ENCODE measurements at regions not wholly inside any gene's neighbourhood (a gene's known extent, or its start where the extent isn't known, plus 50 kb on each side); places are given as distances from the start of the nearest gene placed in this dataset.

- ATAC-seq (ENCODE audit: insufficient read depth, low read depth) (no peak), DNase-seq (no peak)
- Histone ChIP-seq H3K36me3 (ENCODE audit: insufficient read depth, low read length) (no peaks in the 10 kb centered on the region), H3K9me3 (ENCODE audit: insufficient read depth, low read length, severe bottlenecking) (no peaks in the 10 kb centered on the region), H3K9ac (ENCODE audit: low read depth, low read length) (no peak overlapping the region), H3K4me1 (ENCODE audit: insufficient read depth, low read length) (no peaks in the 10 kb centered on the region), H4K20me1 (ENCODE audit: insufficient read depth, low read length) (no peaks in the 10 kb centered on the region), H3K4me2 (ENCODE audit: insufficient read depth, low read length) (no peak overlapping the region), H2AFZ (ENCODE audit: low read depth, low read length) (no peak overlapping the region), H3K27ac (ENCODE audit: low read length) (no peak overlapping the region), H3K27me3 (ENCODE audit: insufficient read depth, low read length, poor library complexity) (no peaks in the 10 kb centered on the region), H3K4me3 (ENCODE audit: low read depth in 1 of 2, low read length in 2 of 2) (no peak overlapping the region), H3K79me2 (ENCODE audit: insufficient read depth, low read length) (no peaks in the 10 kb centered on the region)
- TF ChIP-seq EZH2 (IDR thresholded peaks at IDR 0.05; ENCODE audit: borderline replicate concordance, low read depth, low read length, severe bottlenecking) = no peak
- TF ChIP-seq, protein P1, sequence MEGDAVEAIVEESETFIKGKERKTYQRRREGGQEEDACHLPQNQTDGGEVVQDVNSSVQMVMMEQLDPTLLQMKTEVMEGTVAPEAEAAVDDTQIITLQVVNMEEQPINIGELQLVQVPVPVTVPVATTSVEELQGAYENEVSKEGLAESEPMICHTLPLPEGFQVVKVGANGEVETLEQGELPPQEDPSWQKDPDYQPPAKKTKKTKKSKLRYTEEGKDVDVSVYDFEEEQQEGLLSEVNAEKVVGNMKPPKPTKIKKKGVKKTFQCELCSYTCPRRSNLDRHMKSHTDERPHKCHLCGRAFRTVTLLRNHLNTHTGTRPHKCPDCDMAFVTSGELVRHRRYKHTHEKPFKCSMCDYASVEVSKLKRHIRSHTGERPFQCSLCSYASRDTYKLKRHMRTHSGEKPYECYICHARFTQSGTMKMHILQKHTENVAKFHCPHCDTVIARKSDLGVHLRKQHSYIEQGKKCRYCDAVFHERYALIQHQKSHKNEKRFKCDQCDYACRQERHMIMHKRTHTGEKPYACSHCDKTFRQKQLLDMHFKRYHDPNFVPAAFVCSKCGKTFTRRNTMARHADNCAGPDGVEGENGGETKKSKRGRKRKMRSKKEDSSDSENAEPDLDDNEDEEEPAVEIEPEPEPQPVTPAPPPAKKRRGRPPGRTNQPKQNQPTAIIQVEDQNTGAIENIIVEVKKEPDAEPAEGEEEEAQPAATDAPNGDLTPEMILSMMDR (IDR thresholded peaks at IDR 0.05; ENCODE audit: borderline replicate concordance, extremely low read depth, low read length, poor library complexity, severe bottlenecking) = no peak
Observed at GRCh38 chr3:64445944-64446300, 220.7 kb upstream of the PRICKLE2 start.

- no peak for ATAC-seq (ENCODE audit: insufficient read depth, low read depth)
- Histone ChIP-seq H3K4me2 (ENCODE audit: insufficient read depth, low read length) (no peak overlapping the region), H3K27me3 (ENCODE audit: insufficient read depth, low read length, poor library complexity) (no peaks in the 10 kb centered on the region), H3K9ac (ENCODE audit: low read depth, low read length) (no peak overlapping the region), H2AFZ (ENCODE audit: low read depth, low read length) (no peak overlapping the region), H3K27ac (ENCODE audit: low read length) (no peak overlapping the region), H3K4me1 (ENCODE audit: insufficient read depth, low read length) (no peaks in the 10 kb centered on the region), H3K79me2 (ENCODE audit: insufficient read depth, low read length) (no peaks in the 10 kb centered on the region), H3K36me3 (ENCODE audit: insufficient read depth, low read length) (no peaks in the 10 kb centered on the region), H4K20me1 (ENCODE audit: insufficient read depth, low read length) (no peaks in the 10 kb centered on the region), H3K4me3 (ENCODE audit: low read depth in 1 of 2, low read length in 2 of 2) (no peak overlapping the region), H3K9me3 (ENCODE audit: insufficient read depth, low read length, severe bottlenecking) (no peaks in the 10 kb centered on the region)
- TF ChIP-seq, protein P1 (IDR thresholded peaks at IDR 0.05; ENCODE audit: borderline replicate concordance, extremely low read depth, low read length, poor library complexity, severe bottlenecking) = no peak
- TF ChIP-seq EZH2 (IDR thresholded peaks at IDR 0.05; ENCODE audit: borderline replicate concordance, low read depth, low read length, severe bottlenecking) = no peak
- DNase-seq = no peak
Observed at GRCh38 chr3:64445109-64445943, 220.1 kb upstream of the PRICKLE2 start.

DNA sequence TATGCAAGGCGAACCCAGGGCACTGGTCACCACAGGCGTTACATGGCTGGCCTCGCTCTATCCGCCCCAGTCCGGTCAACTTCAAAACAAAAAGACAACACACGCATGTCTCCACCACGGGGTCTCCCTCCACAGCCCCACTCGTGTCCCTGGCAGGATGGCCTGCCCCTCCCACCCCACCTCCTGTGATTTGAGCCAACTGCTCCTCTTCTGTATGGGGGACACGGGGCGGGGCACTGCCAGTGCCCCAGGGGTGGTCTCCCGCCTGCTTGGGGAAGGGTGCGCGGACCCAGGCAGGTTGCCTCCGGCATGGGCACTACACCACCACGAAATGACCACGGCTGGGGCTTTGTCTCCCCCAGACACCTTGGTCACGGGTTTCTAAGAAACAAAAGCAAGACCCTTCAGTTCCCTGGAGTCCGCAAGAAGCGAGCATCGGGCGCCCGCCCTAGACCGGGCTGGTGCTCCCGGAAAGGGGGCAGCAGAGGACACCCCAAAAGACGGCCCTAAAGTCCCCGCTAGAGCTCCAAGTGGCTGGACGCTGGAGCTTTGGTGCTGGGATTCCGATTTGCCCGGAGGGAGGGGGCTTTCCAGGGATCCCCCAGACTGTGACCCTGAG is 219.3 kb upstream of the PRICKLE2 start:
- Histone ChIP-seq H4K20me1 (ENCODE audit: insufficient read depth, low read length) (no peaks in the 10 kb centered on the region), H3K9me3 (ENCODE audit: insufficient read depth, low read length, severe bottlenecking) (no peaks in the 10 kb centered on the region), H3K36me3 (ENCODE audit: insufficient read depth, low read length) (no peaks in the 10 kb centered on the region), H3K27ac (ENCODE audit: low read length) (no peak overlapping the region), H3K4me3 (ENCODE audit: low read depth in 1 of 2, low read length in 2 of 2) (no peak overlapping the region), H3K79me2 (ENCODE audit: insufficient read depth, low read length) (no peaks in the 10 kb centered on the region), H2AFZ (ENCODE audit: low read depth, low read length) (no peak overlapping the region), H3K4me1 (ENCODE audit: insufficient read depth, low read length) (no peaks in the 10 kb centered on the region), H3K9ac (ENCODE audit: low read depth, low read length) (no peak overlapping the region), H3K27me3 (ENCODE audit: insufficient read depth, low read length, poor library complexity) (no peaks in the 10 kb centered on the region), H3K4me2 (ENCODE audit: insufficient read depth, low read length) (no peak overlapping the region)
- TF ChIP-seq, protein P1 (IDR thresholded peaks at IDR 0.05; ENCODE audit: borderline replicate concordance, extremely low read depth, low read length, poor library complexity, severe bottlenecking) = no peak
- no peak for TF ChIP-seq EZH2 (IDR thresholded peaks at IDR 0.05; ENCODE audit: borderline replicate concordance, low read depth, low read length, severe bottlenecking)
- ATAC-seq (ENCODE audit: insufficient read depth, low read depth) (no peak), DNase-seq (no peak)
